SU-DHL-6 (cell line): ENCODE measurements at regions not wholly inside any gene's neighbourhood (a gene's known extent, or its start where the extent isn't known, plus 50 kb on each side); places are given as distances from the start of the nearest gene placed in this dataset.

Experiments
- H2AFZ ChIP-seq: fragments of 200-600 bp; sonication (generic); 2 replicates; pipeline ENCODE4 v1.6.1; 2014; ENCODE audit warnings: low read depth, mild to moderate bottlenecking, moderate library complexity, mixed read lengths, antibody characterized with exemption, low read length; ENCODE audit not compliant: severe bottlenecking
- H3F3A ChIP-seq: fragments of 200-600 bp; shearing (Covaris generic); 2 replicates; pipeline ENCODE4 v1.6.0; 2016; ENCODE audit warnings: antibody characterized with exemption, mild to moderate bottlenecking; ENCODE audit not compliant: insufficient read depth
- H3K27ac ChIP-seq: fragments of 200-600 bp; sonication (generic); 2 replicates; pipeline ENCODE4 v1.5.1; 2016; ENCODE audit warnings: low read depth, mild to moderate bottlenecking, low read length, moderate library complexity, mixed read lengths
- H3K27me3 ChIP-seq: fragments of 200-600 bp; sonication (generic), shearing (Covaris generic); 2 replicates; pipeline ENCODE4 v1.6.0; 2014; ENCODE audit warnings: mild to moderate bottlenecking, low read length
- H3K36me3 ChIP-seq: fragments of 200-600 bp; sonication (generic); 2 replicates; pipeline ENCODE4 v1.6.1; 2014; ENCODE audit warnings: mild to moderate bottlenecking, low read length, mixed read lengths
- H3K4me2 ChIP-seq: fragments of 300-600, 200-600 bp; shearing (Covaris generic), sonication (generic); 2 replicates; pipeline ENCODE4 v1.6.0; 2014; ENCODE audit warnings: low read length, low read depth, mild to moderate bottlenecking; ENCODE audit not compliant: poor library complexity, severe bottlenecking
- H3K4me3 ChIP-seq: fragments of 200-600 bp; sonication (generic); 2 replicates; pipeline ENCODE4 v1.5.1; 2014; ENCODE audit warnings: antibody characterized with exemption, low read length, mild to moderate bottlenecking, mixed read lengths; ENCODE audit not compliant: insufficient read depth, poor library complexity, severe bottlenecking
- H3K79me2 ChIP-seq: fragments of 200-600 bp; sonication (generic); 2 replicates; pipeline ENCODE4 v1.6.1; 2014; ENCODE audit warnings: mild to moderate bottlenecking, low read length, moderate library complexity; ENCODE audit not compliant: insufficient read depth
- H3K9ac ChIP-seq: fragments of 200-600 bp; sonication (generic); 2 replicates; pipeline ENCODE4 v1.7.0; 2014; ENCODE audit warnings: mild to moderate bottlenecking, low read length
- H3K9me2 ChIP-seq: fragments of 200-600 bp; sonication (generic); replicated peaks from 2 replicates; pipeline ENCODE4 v1.6.1; 2014; ENCODE audit warnings: low read length; ENCODE audit not compliant: insufficient read depth
- H3K9me3 ChIP-seq: fragments of 200-600 bp; sonication (generic); 2 replicates; pipeline ENCODE4 v1.6.1; 2014; ENCODE audit warnings: low read length, mixed read lengths; ENCODE audit not compliant: insufficient read depth
- H4K20me1 ChIP-seq: fragments of 200-600 bp; sonication (generic); 2 replicates; pipeline ENCODE4 v1.6.1; 2014; ENCODE audit warnings: low read depth, mild to moderate bottlenecking, antibody characterized with exemption, low read length, moderate library complexity, mixed read lengths
- CTCF ChIP-seq: fragments of 200-600 bp; sonication (generic); IDR thresholded peaks from one replicate; pipeline ENCODE4 v1.5.1; 2017; ENCODE audit warnings: antibody characterized with exemption, mild to moderate bottlenecking, low read length, moderate library complexity; ENCODE audit not compliant: insufficient read depth, poor library complexity, severe bottlenecking
- EZH2phosphoT487 ChIP-seq: fragments of 200-600 bp; sonication (generic), shearing (Covaris generic); conservative IDR thresholded peaks from 2 replicates; pipeline ENCODE4 v1.6.1; 2018; ENCODE audit warnings: mild to moderate bottlenecking, antibody characterized with exemption, low read length, moderate library complexity, mixed read lengths

GRCh38 chr18:73707035-73707434 is 440.6 kb downstream of the FBXO15 start:
- no peaks in the 10 kb centered on the region for H3K36me3 ChIP-seq
- H3K9me2 ChIP-seq: no peaks in the 10 kb centered on the region
- no peaks in the 10 kb centered on the region for H3K9me3 ChIP-seq
- no peaks in the 10 kb centered on the region for H4K20me1 ChIP-seq
- TF ChIP-seq CTCF (no peak), EZH2phosphoT487 (no peak)
- no peak overlapping the region for H3K4me3 ChIP-seq
- no peaks in the 10 kb centered on the region for H3F3A ChIP-seq
- H3K27ac ChIP-seq: no peak overlapping the region
- no peaks in the 10 kb centered on the region for H3K79me2 ChIP-seq
- no peaks in the 10 kb centered on the region for H3K27me3 ChIP-seq
- no peak overlapping the region for H3K9ac ChIP-seq
- no peak overlapping the region for H2AFZ ChIP-seq
- no peak overlapping the region for H3K4me2 ChIP-seq

GRCh38 chr18:73697353-73697752 is 450.3 kb downstream of the FBXO15 start:
- Histone ChIP-seq H3K79me2 (no peaks in the 10 kb centered on the region), H3K9ac (no peak overlapping the region), H3K27me3 (no peaks in the 10 kb centered on the region), H2AFZ (no peak overlapping the region), H3K9me3 (no peaks in the 10 kb centered on the region), H3K36me3 (no peaks in the 10 kb centered on the region), H3F3A (no peaks in the 10 kb centered on the region), H3K27ac (no peak overlapping the region), H3K4me3 (no peak overlapping the region), H3K9me2 (no peaks in the 10 kb centered on the region), H4K20me1 (no peaks in the 10 kb centered on the region), H3K4me2 (no peak overlapping the region)
- TF ChIP-seq EZH2phosphoT487 (no peak), CTCF (no peak)

GRCh38 chr18:73696698-73697097 is 450.9 kb downstream of the FBXO15 start:
- Histone ChIP-seq H3K9me2 (no peaks in the 10 kb centered on the region), H3K79me2 (no peaks in the 10 kb centered on the region), H3K27me3 (no peaks in the 10 kb centered on the region), H2AFZ (no peak overlapping the region), H3K9me3 (no peaks in the 10 kb centered on the region), H3K9ac (no peak overlapping the region), H4K20me1 (no peaks in the 10 kb centered on the region), H3K27ac (no peak overlapping the region), H3K36me3 (no peaks in the 10 kb centered on the region), H3K4me2 (no peak overlapping the region), H3K4me3 (no peak overlapping the region), H3F3A (no peaks in the 10 kb centered on the region)
- no peak for TF ChIP-seq EZH2phosphoT487
- TF ChIP-seq CTCF: no peak

GRCh38 chr18:73696171-73696570 is 451.5 kb downstream of the FBXO15 start:
- no peaks in the 10 kb centered on the region for H3K27me3 ChIP-seq
- H3F3A ChIP-seq: no peaks in the 10 kb centered on the region
- no peak overlapping the region for H3K27ac ChIP-seq
- H3K79me2 ChIP-seq: no peaks in the 10 kb centered on the region
- H3K9me2 ChIP-seq: no peaks in the 10 kb centered on the region
- no peak overlapping the region for H3K4me3 ChIP-seq
- TF ChIP-seq EZH2phosphoT487: no peak
- no peak for TF ChIP-seq CTCF
- H3K9ac ChIP-seq: no peak overlapping the region
- H3K36me3 ChIP-seq: no peaks in the 10 kb centered on the region
- H4K20me1 ChIP-seq: no peaks in the 10 kb centered on the region
- H3K4me2 ChIP-seq: no peak overlapping the region
- H2AFZ ChIP-seq: no peak overlapping the region
- no peaks in the 10 kb centered on the region for H3K9me3 ChIP-seq
